Common myeloid progenitor, CD34-positive (primary cell): ENCODE measurements at regions not wholly inside any gene's neighbourhood (a gene's known extent, or its start where the extent isn't known, plus 50 kb on each side); places are given as distances from the start of the nearest gene placed in this dataset.

Source experiments
- CTCF ChIA-PET: fragments of 350-600 bp; sonication (Branson Sonifier 250); formaldehyde crosslinking; loops from one replicate; lab custom pipeline; 2021; ENCODE audit warnings: antibody characterized with exemption; lab: Charles Lee
- POLR2A ChIA-PET: fragments of 350-600 bp; sonication (Branson Sonifier 250); formaldehyde crosslinking; loops from one replicate; lab custom pipeline; 2021; ENCODE audit warnings: antibody characterized with exemption; lab: Charles Lee
- DNase-seq, 3 donors: peaks; one replicate each; pipeline versions ENCODE4 v3.0.0 to v3.0.0-alpha.2; 2013
- H3K27ac ChIP-seq, 2 experiments: 1 replicate in 1 of 2; 2 replicates in 1 of 2; pipeline ENCODE4 v1.7.0; 2013; ENCODE audit warnings: inconsistent platforms in 2 of 2, low read length in 2 of 2, mild to moderate bottlenecking in 2 of 2, low read depth in 1 of 2, moderate library complexity in 1 of 2; ENCODE audit not compliant: severe bottlenecking in 2 of 2, insufficient read depth in 1 of 2, poor library complexity in 1 of 2
- H3K27me3 ChIP-seq, 5 experiments: replicated peaks in 2 of 5; 1 replicate in 3 of 5; 2 replicates in 2 of 5; pipeline versions ENCODE4 v1.6.1 to v1.7.0; 2013; ENCODE audit warnings: low read length in 4 of 5, mild to moderate bottlenecking in 2 of 5, moderate library complexity in 2 of 5, inconsistent platforms in 1 of 5; ENCODE audit not compliant: insufficient read depth in 5 of 5, control insufficient read depth in 4 of 5
- H3K36me3 ChIP-seq, 4 experiments: 1 replicate in 2 of 4; 2 replicates in 2 of 4; pipeline versions ENCODE4 v1.6.1 to v1.7.0; 2013; ENCODE audit warnings: low read length in 3 of 4, control low read depth in 1 of 4, mild to moderate bottlenecking in 1 of 4; ENCODE audit not compliant: control insufficient read depth in 4 of 4, insufficient read depth in 4 of 4
- H3K4me1 ChIP-seq, 4 experiments: 1 replicate in 3 of 4; 2 replicates in 1 of 4; pipeline versions ENCODE4 v1.6.1 to v1.7.1; 2013; ENCODE audit warnings: low read length in 3 of 4, mild to moderate bottlenecking in 3 of 4, control low read depth in 1 of 4, inconsistent platforms in 1 of 4, moderate library complexity in 1 of 4; ENCODE audit not compliant: control insufficient read depth in 4 of 4, insufficient read depth in 4 of 4; ENCODE audit errors: control extremely low read depth in 1 of 4
- H3K4me3 ChIP-seq, 7 experiments: 1 replicate in 4 of 7; 2 replicates in 3 of 7; pipeline versions ENCODE4 v1.5.1 to v1.7.0; 2013; ENCODE audit warnings: mild to moderate bottlenecking in 7 of 7, low read length in 6 of 7, moderate library complexity in 6 of 7, inconsistent platforms in 2 of 7, low read depth in 2 of 7, control low read depth in 1 of 7; ENCODE audit not compliant: insufficient read depth in 4 of 7, control insufficient read depth in 1 of 7; ENCODE audit errors: extremely low read depth in 1 of 7
- H3K9me3 ChIP-seq, 5 experiments: 1 replicate in 4 of 5; 2 replicates in 1 of 5; pipeline versions ENCODE4 v1.6.1 to v1.7.1; 2013; ENCODE audit warnings: low read length in 4 of 5, mild to moderate bottlenecking in 2 of 5, inconsistent platforms in 1 of 5, low read depth in 1 of 5, moderate library complexity in 1 of 5; ENCODE audit not compliant: control insufficient read depth in 4 of 5, insufficient read depth in 2 of 5; ENCODE audit errors: control extremely low read depth in 1 of 5
- WGBS: methylation state at CpG from one replicate; pipeline ENCODE4 v1.1.5; 2013; ENCODE audit not compliant: insufficient coverage; 5-methylcytosine and 5-hydroxymethylcytosine counted together

DNA sequence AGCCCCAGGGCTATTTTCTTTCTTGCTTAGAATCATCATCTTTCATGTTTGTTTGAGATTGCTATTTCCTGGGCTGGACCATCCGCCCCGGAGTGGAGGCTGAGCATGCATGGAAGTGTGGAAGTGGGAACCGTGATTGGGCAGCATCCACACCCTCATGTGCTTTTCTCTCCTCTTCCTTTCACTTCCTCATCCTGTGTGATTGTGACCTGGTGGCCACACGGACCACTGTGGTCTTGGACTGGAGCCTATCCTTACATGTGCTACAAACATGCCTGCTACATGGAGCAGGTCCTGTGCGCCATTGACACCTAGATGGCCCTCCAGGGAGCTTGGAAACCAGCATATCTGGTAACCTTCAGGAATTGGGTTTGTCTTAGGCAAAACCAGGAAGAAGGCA, 175.9 kb upstream of the LCORL start:
- Histone ChIP-seq H3K27ac (no peak overlapping the region), H3K36me3 (no peaks in the 10 kb centered on the region), H3K4me1 (no peaks in the 10 kb centered on the region), H3K4me3 (no peak overlapping the region), H3K27me3 (no peaks in the 10 kb centered on the region), H3K9me3 (no peaks in the 10 kb centered on the region)
- 86% methylated on average over 3 of the region's 5 CpGs for WGBS
- DNase-seq, result no peak
- POLR2A ChIA-PET, result no interaction called here
- CTCF ChIA-PET, result no interaction called here

DNA sequence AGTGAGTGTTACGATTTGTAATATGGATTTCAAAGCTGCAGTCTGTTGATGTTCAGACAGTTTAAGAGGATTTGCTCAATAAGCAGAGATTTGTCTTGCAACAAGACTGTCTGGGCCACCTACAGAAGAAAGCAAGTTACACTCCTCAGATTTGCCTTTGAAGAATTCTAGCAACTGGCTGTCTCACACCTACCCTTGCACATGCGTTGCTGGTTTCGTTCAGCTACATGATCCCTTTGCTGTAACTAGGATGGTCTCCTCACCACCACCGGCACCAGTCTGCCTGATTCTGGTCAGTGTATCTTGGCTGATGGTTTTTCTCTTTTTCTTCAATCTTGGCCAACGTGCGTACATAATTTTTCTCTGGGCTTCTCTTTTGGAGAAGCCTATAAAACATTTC, 172.7 kb upstream of the LCORL start:
- Histone ChIP-seq H3K27ac (no peak overlapping the region), H3K36me3 (no peaks in the 10 kb centered on the region), H3K9me3 (no peaks in the 10 kb centered on the region), H3K4me1 (no peaks in the 10 kb centered on the region), H3K27me3 (no peaks in the 10 kb centered on the region), H3K4me3 (no peak overlapping the region)
- ChIA-PET CTCF (no interaction called here), POLR2A (no interaction called here)
- 92% methylated on average over 6 of the region's 6 CpGs for WGBS
- DNase-seq, result no peak

- no peaks in the 10 kb centered on the region for H3K4me1 ChIP-seq
- POLR2A ChIA-PET, result no interaction called here
- H3K36me3 ChIP-seq, result no peaks in the 10 kb centered on the region
- no peak overlapping the region for H3K27ac ChIP-seq
- DNase-seq, result no peak
- H3K9me3 ChIP-seq, result no peaks in the 10 kb centered on the region
- 75% methylated on average over 3 of the region's 3 CpGs for WGBS
- H3K27me3 ChIP-seq, result no peaks in the 10 kb centered on the region
- no peak overlapping the region for H3K4me3 ChIP-seq
- CTCF ChIA-PET, result no interaction called here
Observed at GRCh38 chr4:18192901-18193300, 171.3 kb upstream of the LCORL start.

GRCh38 chr4:18185491-18185890, 163.9 kb upstream of the LCORL start:
- no peaks in the 10 kb centered on the region for H3K36me3 ChIP-seq
- H3K27ac ChIP-seq, result no peak overlapping the region
- no peaks in the 10 kb centered on the region for H3K9me3 ChIP-seq
- no peak for DNase-seq
- ChIA-PET POLR2A (no interaction called here), CTCF (no interaction called here)
- H3K4me1 ChIP-seq, result no peaks in the 10 kb centered on the region
- no peaks in the 10 kb centered on the region for H3K27me3 ChIP-seq
- WGBS, result 90% methylated on average over 2 of the region's 2 CpGs
- H3K4me3 ChIP-seq, result no peak overlapping the region

GRCh38 chr4:18180892-18181291, 159.3 kb upstream of the LCORL start:
- Histone ChIP-seq H3K36me3 (no peaks in the 10 kb centered on the region), H3K4me1 (no peaks in the 10 kb centered on the region), H3K27me3 (no peaks in the 10 kb centered on the region), H3K27ac (no peak overlapping the region), H3K4me3 (no peak overlapping the region), H3K9me3 (no peaks in the 10 kb centered on the region)
- CTCF ChIA-PET, result no interaction called here
- POLR2A ChIA-PET, result no interaction called here
- no peak for DNase-seq

DNA sequence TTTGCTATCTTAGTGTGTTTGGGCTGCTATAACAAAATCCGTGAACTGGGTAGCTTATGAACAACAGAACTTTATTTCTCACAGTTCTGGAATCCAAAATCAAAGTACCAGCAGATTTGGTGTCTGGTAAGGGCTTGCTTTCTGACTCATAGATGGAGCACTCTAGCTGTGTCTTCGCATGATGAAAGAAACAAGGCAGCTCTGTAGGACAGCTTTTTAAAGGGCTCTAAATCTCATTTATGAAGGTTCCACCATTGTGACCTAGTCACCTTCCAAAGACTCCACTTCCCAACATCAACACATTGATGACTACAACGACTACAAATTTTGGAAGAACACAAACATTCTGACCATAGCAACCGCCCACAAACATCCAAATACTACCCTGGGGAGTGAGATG, 158.6 kb upstream of the LCORL start:
- no peaks in the 10 kb centered on the region for H3K27me3 ChIP-seq
- H3K36me3 ChIP-seq, result no peaks in the 10 kb centered on the region
- no peaks in the 10 kb centered on the region for H3K4me1 ChIP-seq
- no peaks in the 10 kb centered on the region for H3K9me3 ChIP-seq
- no peak overlapping the region for H3K27ac ChIP-seq
- DNase-seq, result no peak
- ChIA-PET POLR2A (no interaction called here), CTCF (no interaction called here)
- H3K4me3 ChIP-seq, result no peak overlapping the region
- 100% methylated on average over 1 of the region's 4 CpGs for WGBS

GRCh38 chr4:18171896-18172295, 150.3 kb upstream of the LCORL start:
- no peaks in the 10 kb centered on the region for H3K27me3 ChIP-seq
- H3K27ac ChIP-seq, result no peak overlapping the region
- 100% methylated on average over 1 of the region's 2 CpGs for WGBS
- no peak overlapping the region for H3K4me3 ChIP-seq
- ChIA-PET CTCF (no interaction called here), POLR2A (no interaction called here)
- no peaks in the 10 kb centered on the region for H3K4me1 ChIP-seq
- H3K36me3 ChIP-seq, result no peaks in the 10 kb centered on the region
- no peaks in the 10 kb centered on the region for H3K9me3 ChIP-seq
- DNase-seq, result no peak
